GM18502 (cell line): ENCODE measurements at regions not wholly inside any gene's neighbourhood (a gene's known extent, or its start where the extent isn't known, plus 50 kb on each side); places are given as distances from the start of the nearest gene placed in this dataset.

ENCODE experiments used
- ATAC-seq: cut with Tn5 transposase; IDR thresholded peaks from one replicate; pipeline ENCODE4 v1.9.1; 2021; ENCODE audit warnings: mild to moderate bottlenecking; ENCODE audit not compliant: unreplicated experiment, poor library complexity

DNA sequence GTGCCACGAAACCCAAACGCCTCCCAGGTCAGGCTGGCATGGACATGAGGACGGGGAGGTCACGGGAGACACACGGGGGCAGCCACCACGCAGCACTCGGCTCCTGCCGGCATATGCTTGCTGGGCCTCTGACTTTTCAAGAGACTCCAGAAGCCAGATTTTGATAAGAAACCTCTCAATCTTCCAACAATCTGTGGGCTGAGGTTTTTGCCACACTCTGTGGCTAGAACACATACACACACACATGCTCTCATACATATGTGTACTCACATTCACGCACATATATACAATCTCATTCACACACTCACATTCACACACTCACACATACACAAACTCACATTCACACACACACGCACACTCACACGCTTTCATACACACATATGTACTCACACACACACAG, 86.7 kb upstream of the LINGO1 start:
- ATAC-seq = no peak

DNA sequence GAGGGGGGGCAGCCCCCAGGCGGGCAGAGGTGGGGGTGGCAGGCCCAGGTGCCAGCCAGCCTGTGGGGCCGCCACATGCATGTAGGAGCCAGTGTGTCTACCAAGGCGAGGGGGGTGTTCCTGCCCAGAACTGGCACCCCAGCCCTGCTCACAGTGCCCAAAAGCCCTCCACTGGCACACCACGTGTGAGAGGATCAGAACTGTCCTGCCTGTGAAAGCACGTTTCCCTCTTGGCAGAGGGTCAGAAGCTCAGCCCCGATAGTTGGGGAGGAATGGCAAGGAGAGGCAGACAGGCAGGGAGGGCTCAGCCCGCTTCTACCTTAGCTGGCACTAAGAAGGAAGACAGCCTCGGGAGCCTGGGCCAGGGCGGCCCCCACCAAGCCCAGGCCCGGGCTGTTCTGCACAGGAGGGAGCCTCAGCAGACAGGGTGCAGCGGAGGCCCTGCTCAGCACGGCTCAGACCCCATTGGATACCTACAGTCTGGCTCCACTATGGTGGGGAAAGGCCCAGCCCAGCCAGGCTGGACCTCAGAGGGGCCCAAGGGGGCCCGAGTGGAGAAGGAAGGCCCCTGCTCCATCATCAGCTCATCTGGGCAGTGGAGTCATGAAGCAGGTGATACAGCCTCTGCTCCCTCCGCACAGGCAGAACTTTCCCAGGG, 84.8 kb upstream of the LINGO1 start:
- ATAC-seq = no peak

DNA sequence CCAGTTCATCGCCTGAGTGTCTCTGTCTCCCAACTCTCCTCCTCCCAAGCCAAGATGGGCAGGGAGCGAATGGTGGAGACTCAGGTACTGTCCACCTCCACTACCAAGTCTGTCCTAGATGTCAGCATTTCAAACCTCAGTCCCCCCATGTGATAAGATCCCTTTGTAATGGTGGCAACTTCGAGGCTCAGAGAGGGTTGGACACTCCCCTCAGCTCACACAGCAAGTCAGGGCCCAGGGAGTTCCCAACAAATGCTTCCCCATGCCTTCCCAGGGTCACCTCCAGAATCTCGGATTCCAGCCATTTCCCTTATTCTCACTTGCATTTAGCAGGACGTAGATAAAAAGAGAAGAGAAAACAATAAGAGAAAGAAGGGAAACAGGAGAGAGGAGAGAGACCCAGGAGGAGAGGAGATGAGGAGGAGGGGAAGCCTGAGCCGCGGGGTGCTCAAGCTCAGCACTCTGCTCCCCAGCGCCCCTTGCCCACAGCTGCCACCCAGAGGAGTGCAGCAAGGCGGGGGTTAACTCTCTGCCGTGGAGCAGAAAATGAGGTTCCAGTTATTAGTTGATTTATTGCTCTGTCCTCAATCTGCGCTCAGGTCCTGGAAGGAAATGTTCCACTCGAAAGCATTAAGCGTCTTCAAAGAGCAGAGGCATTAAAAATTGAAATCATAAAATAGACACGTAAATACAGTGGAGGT, 84.1 kb upstream of the LINGO1 start:
- ATAC-seq = no peak

DNA sequence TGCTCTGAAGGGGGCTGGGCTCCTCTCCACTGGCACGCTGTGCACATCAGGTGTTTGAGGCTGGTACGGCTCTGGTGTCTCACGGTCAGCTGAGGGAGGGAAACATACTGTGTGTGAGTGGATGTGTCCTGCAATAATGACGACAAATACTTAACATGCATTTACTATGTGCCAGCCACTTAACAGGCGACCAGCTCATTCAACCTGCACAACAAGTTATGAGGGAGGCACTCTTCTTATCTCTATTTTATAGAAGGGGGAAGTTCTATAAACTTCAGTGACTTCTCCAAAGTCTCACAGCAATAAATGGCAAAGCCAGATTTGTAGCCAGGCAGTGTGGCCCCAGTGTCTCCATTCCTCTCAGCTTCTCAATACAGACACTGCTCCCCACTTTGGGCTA, 83.1 kb upstream of the LINGO1 start:
- ATAC-seq = no peak

DNA sequence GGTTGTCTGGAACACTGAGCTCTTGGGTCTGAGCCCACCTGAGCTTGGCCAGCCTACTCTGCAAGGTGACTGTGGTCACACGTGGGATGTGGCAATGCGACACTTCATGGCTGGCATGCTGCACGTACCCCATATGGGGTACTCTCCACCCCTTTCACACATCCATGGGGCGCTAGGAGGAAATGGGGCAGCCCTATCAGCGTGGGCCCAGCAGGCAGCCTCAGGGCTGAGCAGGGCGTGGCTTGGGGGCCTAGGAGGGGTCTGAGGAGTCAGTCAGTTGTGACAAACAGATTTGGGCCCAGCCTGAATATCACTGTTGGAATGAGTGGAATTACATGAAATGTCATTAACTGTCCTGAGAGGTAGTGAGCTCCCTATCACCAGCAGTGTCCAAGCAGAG, 82.3 kb upstream of the LINGO1 start:
- ATAC-seq = no peak

DNA sequence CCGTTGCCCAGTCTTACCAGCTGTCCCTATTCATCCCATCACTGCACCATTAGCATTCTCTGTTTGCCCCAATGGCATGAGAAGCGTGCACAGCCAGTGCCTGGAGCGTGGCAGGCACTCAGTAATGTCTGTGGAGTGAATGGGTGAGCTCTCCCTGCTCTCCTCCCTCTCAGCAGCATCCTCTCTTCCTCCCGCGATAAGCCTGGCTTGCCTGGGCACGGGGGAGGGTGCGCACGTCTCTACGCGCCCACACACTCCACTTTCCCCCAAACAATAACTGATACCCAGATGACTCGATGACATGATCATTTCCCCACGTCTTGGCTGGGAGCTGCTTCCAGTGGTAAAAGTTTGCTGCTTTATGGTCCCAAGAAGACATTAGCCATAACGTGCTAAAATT, 81.8 kb upstream of the LINGO1 start:
- no peak for ATAC-seq

DNA sequence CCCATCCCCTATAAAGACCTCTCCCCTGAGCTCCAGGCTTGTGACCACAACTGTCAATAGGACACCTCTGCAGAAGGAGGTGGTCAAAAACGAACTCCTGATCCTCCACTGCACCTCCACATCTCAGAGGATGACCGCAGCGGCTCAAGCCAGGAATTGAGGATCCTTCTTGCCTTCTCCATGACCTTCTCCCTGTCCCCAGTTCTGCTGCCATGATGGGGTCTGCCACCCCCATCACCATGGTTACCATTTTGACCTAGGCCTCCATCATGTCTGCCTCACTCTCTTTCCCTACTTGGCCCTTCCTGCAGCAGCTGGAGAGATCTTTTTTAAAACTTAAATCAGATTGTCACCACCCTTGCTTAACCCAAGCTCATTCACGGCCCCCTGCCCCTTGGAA, 81.3 kb upstream of the LINGO1 start:
- ATAC-seq = no peak

DNA sequence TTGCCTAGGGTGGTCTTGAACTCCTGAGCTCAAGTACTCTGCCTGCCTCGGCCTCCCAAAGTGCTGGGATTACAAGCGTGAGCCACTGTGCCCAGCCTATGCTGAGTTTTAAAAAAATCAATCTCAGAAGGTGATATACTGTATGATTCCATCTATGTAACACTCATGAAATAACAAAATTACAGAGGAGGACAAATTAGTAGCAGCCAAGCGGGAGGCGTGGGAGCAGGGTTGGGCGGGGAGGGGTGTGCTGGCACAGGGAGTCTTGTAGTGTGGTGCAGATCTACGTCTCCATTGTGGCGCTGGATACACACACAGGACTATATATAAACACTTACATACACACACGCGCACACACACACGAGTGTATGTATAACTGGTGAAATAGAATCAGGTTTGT, 80.6 kb upstream of the LINGO1 start:
- no peak for ATAC-seq

DNA sequence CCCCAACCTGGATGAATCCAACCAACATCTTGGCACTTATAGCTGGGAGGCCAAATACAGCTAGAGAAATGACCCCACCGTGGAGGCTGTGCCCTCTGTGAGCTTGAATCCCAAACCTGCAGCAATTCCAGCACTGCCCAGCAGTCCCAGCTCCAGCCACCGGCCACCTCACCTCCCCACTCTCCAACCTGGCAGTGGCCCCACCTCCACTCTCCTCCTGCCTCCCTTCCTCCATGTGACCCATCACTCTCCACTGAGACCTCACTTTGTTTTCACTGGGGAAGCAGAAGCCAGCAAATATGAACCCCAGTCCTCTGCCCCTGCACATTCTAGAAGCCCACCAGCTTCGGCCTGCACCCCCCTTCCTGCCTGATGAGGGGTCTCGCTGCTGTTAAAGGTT, 79.7 kb upstream of the LINGO1 start:
- ATAC-seq = no peak

DNA sequence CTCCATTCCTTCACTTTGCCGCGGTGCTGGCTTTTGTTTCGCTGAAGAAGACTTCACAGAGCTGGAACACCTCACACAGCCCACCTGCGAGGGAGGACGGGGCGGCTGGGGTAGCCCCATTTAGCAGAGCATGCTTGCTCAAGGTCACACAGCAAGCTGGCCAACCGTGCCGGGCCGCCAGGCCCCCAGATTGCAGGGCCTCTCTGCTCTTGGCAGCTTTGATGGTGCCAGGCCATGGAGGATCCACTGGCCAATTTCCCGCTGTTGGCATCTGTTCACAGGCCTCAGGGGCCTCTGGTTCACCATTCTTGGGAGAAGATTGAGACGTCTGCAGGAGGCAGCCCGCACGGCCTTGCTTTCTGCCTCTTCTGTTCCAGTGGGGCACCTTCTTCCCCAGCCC, 77.9 kb upstream of the LINGO1 start:
- ATAC-seq = no peak

DNA sequence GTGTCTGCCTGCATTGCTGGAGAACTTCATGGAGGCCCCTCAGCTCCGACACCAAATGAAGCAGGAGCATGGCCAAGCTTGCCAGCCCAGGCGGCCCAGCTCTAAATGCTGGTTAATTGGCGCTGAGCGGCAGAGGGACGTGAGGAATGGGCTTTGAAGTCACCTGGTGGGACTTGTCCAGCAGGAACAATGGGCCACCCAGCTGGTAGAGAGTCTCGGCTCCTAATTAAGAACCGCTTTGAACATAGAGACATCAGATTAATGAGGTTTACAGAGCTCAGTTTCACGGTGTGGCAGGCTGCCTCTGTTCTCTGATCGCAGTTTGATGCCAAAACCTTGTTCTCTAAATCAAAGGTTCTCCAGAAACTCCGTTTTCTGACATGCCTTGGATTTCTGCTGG, 77.5 kb upstream of the LINGO1 start:
- ATAC-seq = no peak

DNA sequence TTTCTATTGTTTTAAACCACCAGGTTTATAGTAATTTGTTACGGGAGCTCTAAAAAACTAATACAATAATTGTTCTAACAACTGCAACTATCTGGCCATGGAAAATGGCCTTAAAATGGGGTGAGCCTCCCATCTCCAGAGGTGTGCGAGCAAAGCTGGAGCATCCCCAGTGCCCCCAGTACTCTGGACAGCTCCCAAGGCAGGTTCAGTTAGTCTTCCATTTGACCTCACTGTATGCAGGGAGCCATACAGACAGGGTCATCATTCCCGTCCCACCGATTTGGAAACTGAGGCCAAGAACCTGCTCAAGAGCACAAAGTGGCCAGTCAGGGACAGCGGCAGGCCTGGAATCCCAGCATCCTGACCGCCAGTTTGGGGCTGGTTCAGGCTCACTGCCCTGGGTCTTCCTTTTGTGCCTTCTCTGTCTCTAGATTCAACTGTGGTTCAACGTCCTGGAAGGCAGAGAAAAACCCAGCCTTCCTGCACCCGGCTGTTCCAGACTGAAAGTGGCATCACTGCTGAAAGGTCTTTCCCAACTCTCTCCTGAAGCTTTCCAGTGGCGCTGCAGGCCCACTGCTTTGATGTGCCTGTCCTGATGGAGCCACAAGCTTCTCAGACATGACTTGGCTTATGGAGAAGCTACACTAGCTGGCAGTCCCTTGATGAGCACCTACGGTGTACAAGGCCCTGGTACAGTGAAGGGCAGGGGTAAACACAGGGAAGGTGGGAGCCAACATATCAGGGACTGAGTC, 76.6 kb upstream of the LINGO1 start:
- no peak for ATAC-seq

DNA sequence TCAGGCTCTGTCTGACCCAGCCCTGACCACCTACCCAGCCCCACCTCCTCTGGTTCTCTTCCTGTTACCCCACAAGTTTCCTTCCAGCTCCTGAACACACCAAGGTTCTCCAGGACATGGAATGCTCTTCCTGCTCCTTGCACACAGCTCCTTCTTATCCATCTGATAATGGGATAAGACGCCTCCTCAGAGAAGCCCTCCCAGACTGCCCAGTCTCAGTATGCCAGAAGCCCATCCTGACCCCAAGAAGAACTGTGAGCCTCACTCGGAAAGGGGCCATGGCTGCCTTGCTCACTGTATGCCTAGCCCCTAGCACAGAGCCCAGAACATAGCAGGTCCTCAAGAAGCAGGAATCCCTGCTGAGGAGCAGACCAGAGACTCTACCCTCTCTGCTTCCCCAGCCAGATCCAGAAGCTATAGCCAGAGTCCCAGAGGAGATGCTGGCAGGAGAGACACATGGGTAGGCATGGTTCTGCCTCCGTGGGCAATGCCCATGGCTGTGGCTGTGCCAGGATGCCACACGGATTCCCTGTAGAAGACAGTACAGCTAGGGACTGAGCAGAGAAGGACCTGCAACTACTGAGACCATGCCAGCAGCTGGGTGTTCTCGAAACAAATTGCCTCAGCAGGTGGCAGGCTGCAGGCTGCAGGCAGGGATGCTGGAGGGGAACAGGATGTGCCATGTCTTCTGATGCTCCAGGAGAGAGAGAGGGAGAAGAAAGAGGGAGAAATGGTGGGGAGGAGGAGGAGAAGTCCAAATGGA, 74.0 kb upstream of the LINGO1 start:
- no peak for ATAC-seq

DNA sequence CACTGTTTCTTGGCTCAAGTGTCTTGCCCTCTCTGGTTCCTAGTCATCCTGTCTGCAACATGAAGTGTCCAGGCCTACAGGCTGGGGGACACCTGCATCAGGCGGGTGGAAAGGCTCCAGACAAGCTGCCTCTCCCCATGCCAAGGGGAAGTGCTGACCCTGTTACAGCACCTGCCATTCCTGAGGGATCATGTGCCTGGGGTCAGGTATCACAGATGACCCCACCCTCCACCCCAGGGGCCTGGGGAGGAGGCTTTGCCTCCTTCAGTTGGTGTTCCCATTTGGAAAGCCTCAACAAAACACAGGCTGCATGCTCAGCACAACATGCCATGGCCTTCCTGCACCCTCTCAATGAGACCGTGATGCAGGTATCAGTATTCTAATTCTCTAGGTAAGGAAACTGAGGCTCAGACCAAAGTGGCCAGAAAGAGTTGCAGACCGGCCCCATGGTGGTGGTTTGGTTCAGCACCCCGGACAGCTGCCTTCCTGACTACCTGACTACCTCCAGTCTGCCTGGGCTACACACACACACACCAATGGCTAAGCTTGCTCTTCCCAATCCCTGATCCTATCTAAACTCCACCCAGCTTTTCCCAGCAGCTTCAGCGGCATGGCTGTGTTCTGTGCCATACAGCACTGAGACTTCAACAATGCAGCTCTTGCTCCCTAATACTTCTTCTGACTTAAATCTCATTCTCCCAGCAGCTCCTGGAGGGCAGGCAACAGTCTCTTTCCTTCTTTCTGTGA, 69.7 kb upstream of the LINGO1 start:
- no peak for ATAC-seq

DNA sequence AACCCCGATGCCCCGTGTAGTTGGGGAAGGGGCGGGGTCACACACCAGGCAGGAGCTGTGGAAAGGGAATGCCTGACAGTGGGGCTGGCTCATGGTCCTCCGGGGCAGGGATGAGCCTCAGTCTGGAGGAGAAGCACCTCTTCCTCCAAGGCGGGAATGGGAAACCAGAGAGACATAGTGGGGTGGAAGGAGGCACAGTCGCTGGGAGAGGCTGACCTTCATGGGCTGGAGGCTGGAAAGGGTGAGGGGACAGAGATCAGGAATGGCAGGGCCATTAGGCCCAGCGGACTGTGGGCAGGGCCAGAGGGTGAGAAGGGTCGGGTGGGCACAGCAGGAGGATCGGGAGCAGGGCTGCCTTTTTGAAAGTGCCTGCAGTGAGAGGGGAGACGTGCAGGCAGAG, 65.8 kb upstream of the LINGO1 start:
- ATAC-seq = no peak

DNA sequence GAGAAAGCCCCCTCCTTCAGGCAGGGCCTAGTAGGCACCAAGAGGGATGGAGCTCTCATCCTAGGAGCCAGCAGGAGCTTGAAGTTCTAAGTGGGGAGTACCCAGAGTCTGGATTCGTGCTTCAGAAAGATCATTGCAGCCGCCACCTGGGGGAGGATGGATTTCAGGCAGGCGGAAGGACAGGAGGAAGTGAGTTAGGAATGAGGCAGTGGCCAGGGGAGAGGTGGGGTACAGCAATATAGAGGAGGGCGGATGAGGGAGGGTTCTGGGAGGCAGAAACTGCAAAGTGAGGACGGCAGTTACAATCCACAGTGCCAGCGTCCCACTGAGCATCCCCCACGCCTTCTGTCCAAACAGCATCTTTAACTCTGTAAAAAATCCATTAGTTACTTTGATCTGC, 65.2 kb upstream of the LINGO1 start:
- no peak for ATAC-seq

DNA sequence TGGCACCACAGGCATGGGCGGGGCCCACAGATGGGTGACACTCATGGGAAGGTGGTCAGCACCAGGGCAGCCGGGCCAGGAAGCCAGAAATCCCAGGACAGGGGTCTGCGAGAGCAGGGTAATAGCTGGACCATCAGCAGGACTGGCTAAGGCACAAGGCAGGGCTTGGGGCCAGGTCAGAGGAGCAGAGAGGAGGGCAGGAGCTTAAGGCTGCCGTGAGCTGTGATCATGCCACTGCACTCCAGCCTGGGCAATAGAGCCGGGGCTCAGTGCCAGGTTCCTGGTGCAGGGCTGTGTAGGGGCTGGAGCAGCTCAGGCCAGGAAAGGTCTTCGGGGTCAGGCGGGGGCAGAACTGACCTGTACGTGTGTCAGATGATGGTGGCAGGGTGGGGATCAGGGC, 64.2 kb upstream of the LINGO1 start:
- no peak for ATAC-seq

DNA sequence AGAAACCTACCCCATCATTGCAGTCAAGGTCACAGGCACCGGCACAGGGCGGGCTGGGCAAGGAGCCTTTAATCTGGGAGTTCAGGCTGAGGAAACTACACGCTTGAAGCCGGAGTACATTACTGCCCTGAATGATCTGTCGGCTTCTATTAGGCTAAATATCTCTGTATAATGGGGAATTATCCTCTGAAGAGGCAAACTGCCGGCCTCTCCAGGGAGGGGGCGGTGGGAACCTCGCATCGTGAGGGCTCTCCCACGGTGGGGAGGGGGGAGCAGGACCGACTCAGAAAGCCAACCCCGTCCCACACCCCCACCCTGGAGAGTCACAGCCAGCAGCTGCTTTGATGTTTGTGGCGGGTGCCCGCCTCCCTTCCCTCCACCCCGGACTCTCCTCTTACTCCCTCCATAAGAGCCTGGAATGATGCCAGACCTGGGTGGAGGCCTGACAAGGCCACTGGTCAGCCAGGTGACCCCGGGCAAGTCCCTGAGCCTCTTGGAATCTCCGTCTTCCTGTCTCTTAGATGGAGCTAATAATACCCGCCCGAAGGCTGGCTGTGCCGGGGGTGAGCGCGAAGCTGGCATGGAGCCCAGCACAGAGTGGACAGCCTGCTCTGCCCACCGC, 63.4 kb upstream of the LINGO1 start:
- ATAC-seq = no peak

DNA sequence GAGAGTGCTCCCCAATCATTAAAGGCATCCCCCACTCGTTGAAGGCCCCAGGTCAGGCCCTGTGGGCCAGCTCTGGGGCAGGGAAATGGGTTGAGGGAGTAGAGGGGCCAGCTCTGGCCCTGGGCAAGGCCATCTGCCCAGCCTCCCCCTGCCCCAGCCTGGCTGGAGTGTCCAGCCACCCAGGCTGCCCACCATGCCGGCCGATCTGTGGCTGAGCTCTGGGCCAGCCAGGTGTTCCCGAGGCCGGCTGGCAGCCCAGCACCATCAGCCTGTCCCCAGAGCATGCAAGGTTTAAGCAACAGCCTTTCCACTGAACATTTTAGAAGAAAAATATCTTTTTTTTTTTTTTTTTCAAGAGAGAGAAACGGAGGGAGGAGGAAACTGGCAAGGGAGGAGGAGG, 62.8 kb upstream of the LINGO1 start:
- ATAC-seq = no peak

DNA sequence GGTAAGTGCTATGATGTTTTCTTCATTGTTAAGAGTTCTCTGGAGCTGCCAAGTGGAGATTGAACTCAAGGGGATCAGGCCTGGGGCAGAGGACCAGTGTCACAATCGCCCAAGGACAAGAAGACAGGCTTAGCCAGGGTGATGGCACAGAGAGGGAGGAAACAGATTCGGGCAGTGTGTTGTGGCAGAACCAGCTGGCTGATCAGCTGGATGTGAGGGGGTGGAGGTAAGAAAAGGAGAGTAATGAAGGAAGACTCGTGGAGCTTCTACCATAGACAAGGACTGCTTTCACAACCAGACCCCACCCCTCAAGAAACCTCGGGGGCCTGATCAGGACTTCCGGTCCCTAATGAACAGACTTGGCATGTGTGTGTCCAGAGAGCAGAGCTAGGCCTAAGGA, 60.9 kb upstream of the LINGO1 start:
- no peak for ATAC-seq
